ENCODE measurements at regions not wholly inside any gene's neighbourhood (a gene's known extent, or its start where the extent isn't known, plus 50 kb on each side); places are given as distances from the start of the nearest gene placed in this dataset.

- no peak for TF ChIP-seq CTCF (conservative IDR thresholded peaks at IDR 0.05; ENCODE audit: low read depth, low read length)
- TF ChIP-seq EZH2 (IDR thresholded peaks at IDR 0.05; ENCODE audit: borderline replicate concordance, low read depth, low read length, poor library complexity, severe bottlenecking), result no peak
These were observed 918.1 kb downstream of the ADGRL2 start for GRCh38 chr1:82718719-82719419.

All from A673 (cell line).